ENCODE measurements at regions not wholly inside any gene's neighbourhood (a gene's known extent, or its start where the extent isn't known, plus 50 kb on each side); places are given as distances from the start of the nearest gene placed in this dataset.
"Not testable (repeated sequence)": the region's sequence is repeated elsewhere in the genome, so short reads cannot be mapped to it uniquely, and the experiment has no call there.

GRCh38 chr13:71213252-71213821 lies 653.7 kb downstream of the DACH1 start:
- TF ChIP-seq MAX (IDR thresholded peaks at IDR 0.05; ENCODE audit: low read depth, low read length), result no peak
- TF ChIP-seq CTCF (IDR thresholded peaks at IDR 0.05; ENCODE audit: low read depth, low read length), result no peak
- no peak for TF ChIP-seq MYC (IDR thresholded peaks at IDR 0.05; ENCODE audit: low read depth, low read length)
- TF ChIP-seq POLR2A (IDR thresholded peaks at IDR 0.05; ENCODE audit: extremely low read depth, insufficient read length), result no peak
- no peak for DNase-seq (ENCODE audit: low read depth)
- no peak overlapping the region for H3K4me3 ChIP-seq (ENCODE audit: low read depth, low read length)

DNA sequence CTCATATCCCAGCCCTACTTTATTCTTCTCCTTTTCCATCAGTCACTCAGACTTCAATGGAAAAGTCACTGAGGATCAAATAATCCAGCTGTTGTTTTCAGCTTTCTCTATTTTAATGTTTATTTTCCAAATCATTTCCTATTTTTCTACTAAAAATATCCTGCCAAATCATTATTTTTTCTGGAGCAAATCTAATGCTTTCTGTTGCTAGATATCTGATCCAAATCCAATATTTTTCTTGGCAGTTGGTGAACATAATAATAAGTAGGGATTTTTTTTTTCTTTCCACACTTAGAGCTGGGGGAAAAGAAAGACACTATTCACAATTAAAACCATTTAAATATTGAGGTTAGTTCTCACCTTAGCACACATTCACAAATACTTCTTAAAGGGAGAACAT lies 656.1 kb downstream of the DACH1 start:
- no peak for DNase-seq (ENCODE audit: low read depth)
- TF ChIP-seq MYC (IDR thresholded peaks at IDR 0.05; ENCODE audit: low read depth, low read length) (no peak), MAX (IDR thresholded peaks at IDR 0.05; ENCODE audit: low read depth, low read length) (no peak), CTCF (IDR thresholded peaks at IDR 0.05; ENCODE audit: low read depth, low read length) (no peak), POLR2A (IDR thresholded peaks at IDR 0.05; ENCODE audit: extremely low read depth, insufficient read length) (no peak)

GRCh38 chr13:71209217-71209616 lies 657.8 kb downstream of the DACH1 start:
- no peak for DNase-seq (ENCODE audit: low read depth)
- no peak overlapping the region for H3K4me3 ChIP-seq (ENCODE audit: low read depth, low read length)
- TF ChIP-seq MYC (IDR thresholded peaks at IDR 0.05; ENCODE audit: low read depth, low read length), result no peak
- TF ChIP-seq POLR2A (IDR thresholded peaks at IDR 0.05; ENCODE audit: extremely low read depth, insufficient read length), result no peak
- TF ChIP-seq CTCF (IDR thresholded peaks at IDR 0.05; ENCODE audit: low read depth, low read length), result no peak
- no peak for TF ChIP-seq MAX (IDR thresholded peaks at IDR 0.05; ENCODE audit: low read depth, low read length)

More for the DNA sequence above, 656.1 kb downstream of the DACH1 start:
- no peak overlapping the region for H3K4me3 ChIP-seq (ENCODE audit: low read depth, low read length)

DNA sequence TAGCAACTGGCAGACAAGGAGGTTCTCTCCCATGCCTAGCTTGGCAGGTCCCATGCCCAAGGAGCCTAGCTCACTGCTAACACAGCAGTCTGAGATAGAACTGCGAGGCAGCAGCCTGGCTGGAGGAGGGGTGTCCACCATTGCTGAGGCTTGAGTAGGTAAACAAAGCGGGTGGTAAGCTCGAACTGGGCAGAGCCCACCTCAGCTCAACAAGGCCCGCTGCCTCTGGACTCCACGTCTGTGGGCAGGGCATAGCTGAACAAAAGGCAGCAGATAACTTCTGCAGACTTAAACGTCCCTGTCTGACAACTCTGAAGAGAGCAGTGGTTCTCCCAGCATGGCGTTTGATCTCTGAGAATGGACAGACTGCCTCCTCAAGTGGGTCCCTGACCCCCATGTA lies 682.4 kb downstream of the DACH1 start:
- not testable (repeated sequence) for DNase-seq (ENCODE audit: low read depth); H3K4me3 ChIP-seq (ENCODE audit: low read depth, low read length)

DNA sequence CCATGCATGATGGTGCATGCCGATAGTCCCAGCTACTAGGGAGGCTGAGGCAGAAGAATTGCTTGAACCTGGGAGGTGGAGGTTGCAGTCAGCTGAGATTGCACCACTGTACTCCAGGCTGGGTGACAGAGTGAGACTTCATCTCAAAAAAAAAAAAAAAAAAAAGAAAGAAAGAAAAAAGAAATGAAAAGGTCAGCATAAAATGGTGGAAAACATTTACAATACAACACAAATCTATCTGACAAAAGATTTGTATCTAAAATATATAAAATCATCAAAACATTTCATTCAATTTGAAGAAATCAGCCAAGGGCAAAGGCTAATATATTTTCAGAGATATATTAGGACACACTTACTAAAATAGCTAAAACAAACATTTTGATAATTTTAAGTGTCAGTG lies 683.7 kb downstream of the DACH1 start:
- not testable (repeated sequence) for DNase-seq (ENCODE audit: low read depth); H3K4me3 ChIP-seq (ENCODE audit: low read depth, low read length)

DNA sequence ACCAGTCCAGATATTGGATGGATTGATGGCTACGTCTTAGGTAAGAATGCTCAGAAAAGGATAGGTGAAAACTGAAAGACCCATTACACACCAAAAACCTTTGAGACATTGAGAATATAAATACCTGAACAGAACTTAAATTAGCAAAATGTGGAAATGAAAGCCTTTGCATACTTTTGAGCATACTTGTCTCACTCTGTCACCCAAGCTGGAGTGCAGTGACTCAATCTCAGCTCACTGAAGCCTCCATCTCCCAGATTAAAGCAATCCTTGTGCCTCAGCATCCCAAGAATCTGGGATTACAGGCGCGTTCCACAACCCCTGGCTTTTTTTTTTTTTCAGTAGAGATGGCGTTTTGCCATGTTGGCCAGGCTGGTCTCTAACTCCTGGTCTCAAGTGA lies 695.3 kb downstream of the DACH1 start:
- DNase-seq (ENCODE audit: low read depth), result no peak
- no peak overlapping the region for H3K4me3 ChIP-seq (ENCODE audit: low read depth, low read length)
- no peak for TF ChIP-seq CTCF (IDR thresholded peaks at IDR 0.05; ENCODE audit: low read depth, low read length)
- no peak for TF ChIP-seq POLR2A (IDR thresholded peaks at IDR 0.05; ENCODE audit: extremely low read depth, insufficient read length)
- no peak for TF ChIP-seq MAX (IDR thresholded peaks at IDR 0.05; ENCODE audit: low read depth, low read length)
- TF ChIP-seq MYC (IDR thresholded peaks at IDR 0.05; ENCODE audit: low read depth, low read length), result no peak

DNA sequence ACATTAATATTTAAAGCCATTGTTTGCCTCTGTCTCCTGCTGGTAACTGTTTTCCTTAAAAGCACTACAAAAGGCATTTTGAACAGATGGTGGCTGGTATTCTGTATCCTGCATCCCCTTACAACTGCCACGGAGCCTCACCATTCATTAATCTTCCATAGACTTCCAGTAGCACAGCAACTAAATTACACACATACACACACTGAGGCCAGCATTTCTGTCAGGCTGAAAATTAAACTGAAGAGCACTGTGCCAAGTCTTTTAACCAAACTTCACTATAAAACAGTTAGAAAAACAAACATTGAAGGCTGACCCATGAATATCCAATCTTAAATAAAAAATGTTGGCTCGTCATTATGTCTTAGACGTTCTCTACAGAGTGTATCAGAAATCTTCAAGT lies 697.8 kb downstream of the DACH1 start:
- no peak overlapping the region for H3K4me3 ChIP-seq (ENCODE audit: low read depth, low read length)
- no peak for TF ChIP-seq CTCF (IDR thresholded peaks at IDR 0.05; ENCODE audit: low read depth, low read length)
- TF ChIP-seq POLR2A (IDR thresholded peaks at IDR 0.05; ENCODE audit: extremely low read depth, insufficient read length), result no peak
- no peak for DNase-seq (ENCODE audit: low read depth)

Measured in NB4 (cell line).